ENCODE measurements at regions not wholly inside any gene's neighbourhood (a gene's known extent, or its start where the extent isn't known, plus 50 kb on each side); places are given as distances from the start of the nearest gene placed in this dataset.

- no peak for TF ChIP-seq CTCF (IDR thresholded peaks at IDR 0.05)
- no peaks in the 10 kb centered on the region for H3K4me1 ChIP-seq (ENCODE audit: control insufficient read depth in 1 of 2, low read depth in 2 of 2)
- H3K27ac ChIP-seq = no peak overlapping the region
- no peaks in the 10 kb centered on the region for H3K27me3 ChIP-seq (replicated peaks; ENCODE audit: insufficient read depth)
- no peak for ATAC-seq (ENCODE audit: insufficient number of reproducible peaks, low FRiP score, low read depth)
- no peak for DNase-seq (ENCODE audit: low spot score)
- H3K36me3 ChIP-seq = no peaks in the 10 kb centered on the region
- H3K9me3 ChIP-seq = no peaks in the 10 kb centered on the region
- H3K4me3 ChIP-seq = no peak overlapping the region
These were observed 229.1 kb downstream of the KCNC2 start for GRCh38 chr12:74980510-74980909.

- Histone ChIP-seq H3K27ac (no peak overlapping the region), H3K36me3 (no peaks in the 10 kb centered on the region), H3K27me3 (replicated peaks; ENCODE audit: insufficient read depth) (no peaks in the 10 kb centered on the region), H3K9me3 (no peaks in the 10 kb centered on the region), H3K4me1 (ENCODE audit: control insufficient read depth in 1 of 2, low read depth in 2 of 2) (no peaks in the 10 kb centered on the region), H3K4me3 (no peak overlapping the region)
- no peak for TF ChIP-seq CTCF (IDR thresholded peaks at IDR 0.05)
- ATAC-seq (ENCODE audit: insufficient number of reproducible peaks, low FRiP score, low read depth) (no peak), DNase-seq (ENCODE audit: low spot score) (no peak)
These were observed 228.1 kb downstream of the KCNC2 start for GRCh38 chr12:74981541-74981940.

GRCh38 chr12:74983917-74984316 lies 225.7 kb downstream of the KCNC2 start:
- no peak overlapping the region for H3K4me3 ChIP-seq
- H3K9me3 ChIP-seq = no peaks in the 10 kb centered on the region
- H3K4me1 ChIP-seq (ENCODE audit: control insufficient read depth in 1 of 2, low read depth in 2 of 2) = no peaks in the 10 kb centered on the region
- ATAC-seq (ENCODE audit: insufficient number of reproducible peaks, low FRiP score, low read depth) = no peak
- TF ChIP-seq CTCF (IDR thresholded peaks at IDR 0.05) = no peak
- no peak for DNase-seq (ENCODE audit: low spot score)
- no peaks in the 10 kb centered on the region for H3K36me3 ChIP-seq
- H3K27me3 ChIP-seq (replicated peaks; ENCODE audit: insufficient read depth) = no peaks in the 10 kb centered on the region
- H3K27ac ChIP-seq = no peak overlapping the region

- H3K9me3 ChIP-seq = no peaks in the 10 kb centered on the region
- no peak overlapping the region for H3K4me3 ChIP-seq
- H3K27me3 ChIP-seq (replicated peaks; ENCODE audit: insufficient read depth) = no peaks in the 10 kb centered on the region
- H3K36me3 ChIP-seq = no peaks in the 10 kb centered on the region
- no peak for TF ChIP-seq CTCF (IDR thresholded peaks at IDR 0.05)
- no peak overlapping the region for H3K27ac ChIP-seq
- no peaks in the 10 kb centered on the region for H3K4me1 ChIP-seq (ENCODE audit: control insufficient read depth in 1 of 2, low read depth in 2 of 2)
- ATAC-seq (ENCODE audit: insufficient number of reproducible peaks, low FRiP score, low read depth) = no peak
- no peak for DNase-seq (ENCODE audit: low spot score)
These were observed 225.0 kb downstream of the KCNC2 start for GRCh38 chr12:74984631-74985030.

- no peaks in the 10 kb centered on the region for H3K9me3 ChIP-seq
- no peak for TF ChIP-seq CTCF (IDR thresholded peaks at IDR 0.05)
- H3K27me3 ChIP-seq (replicated peaks; ENCODE audit: insufficient read depth) = no peaks in the 10 kb centered on the region
- no peak for ATAC-seq (ENCODE audit: insufficient number of reproducible peaks, low FRiP score, low read depth)
- H3K4me1 ChIP-seq (ENCODE audit: control insufficient read depth in 1 of 2, low read depth in 2 of 2) = no peaks in the 10 kb centered on the region
- no peak for DNase-seq (ENCODE audit: low spot score)
- no peaks in the 10 kb centered on the region for H3K36me3 ChIP-seq
- H3K27ac ChIP-seq = no peak overlapping the region
- H3K4me3 ChIP-seq = no peak overlapping the region
These were observed 224.2 kb downstream of the KCNC2 start for GRCh38 chr12:74985293-74985985.
